Endothelial cell of umbilical vein (primary cell): ENCODE measurements at regions not wholly inside any gene's neighbourhood (a gene's known extent, or its start where the extent isn't known, plus 50 kb on each side); places are given as distances from the start of the nearest gene placed in this dataset.

Source experiments
- CTCF ChIP-seq, 2 donors: IDR thresholded peaks; 1 replicate in 1 of 2; 2 replicates in 1 of 2; pipeline ENCODE4 v1.5.1; 2011; ENCODE audit warnings: low read length in 2 of 2, mild to moderate bottlenecking in 2 of 2, moderate library complexity in 2 of 2, control low read depth in 1 of 2, inconsistent platforms in 1 of 2, low read depth in 1 of 2; ENCODE audit not compliant: insufficient read depth in 1 of 2; ENCODE audit errors: extremely low read depth in 1 of 2
- EZH2 ChIP-seq: IDR thresholded peaks from 2 replicates; pipeline ENCODE4 v1.6.1; 2012; ENCODE audit warnings: borderline replicate concordance, low read depth, mild to moderate bottlenecking, moderate library complexity, low read length, inconsistent platforms; ENCODE audit not compliant: severe bottlenecking
- POLR2A ChIP-seq: IDR thresholded peaks from 2 replicates; pipeline ENCODE4 v1.6.1; 2012; ENCODE audit warnings: low read depth, mild to moderate bottlenecking, control low read depth, low read length
- POLR2AphosphoS5 ChIP-seq: IDR thresholded peaks from 2 replicates; pipeline ENCODE4 v1.6.1; 2012; ENCODE audit warnings: low read depth, mild to moderate bottlenecking, control low read depth, low read length, moderate library complexity; ENCODE audit not compliant: insufficient read depth

- TF ChIP-seq POLR2A (no peak), CTCF (IDR thresholded peaks at IDR 0.05; ENCODE audit: extremely low read depth in 1 of 2, insufficient read depth in 1 of 2, low read depth in 1 of 2, low read length in 2 of 2) (no peak), POLR2AphosphoS5 (no peak), EZH2 (no peak)
These were observed 91.9 kb upstream of the ANKRD55 start for GRCh38 chr5:56325039-56325438.
